NCI-H774 (cell line): ENCODE measurements at regions not wholly inside any gene's neighbourhood (a gene's known extent, or its start where the extent isn't known, plus 50 kb on each side); places are given as distances from the start of the nearest gene placed in this dataset.

Source experiments
- DNase-seq: peaks from one replicate; lab custom pipeline; 2025; lab: John Stamatoyannopoulos, UW

- DNase-seq, result no peak
Observed at GRCh38 chr10:128897401-128898129, 569.5 kb upstream of the MGMT start.

- no peak for DNase-seq
Observed at GRCh38 chr10:128898133-128898915, 568.7 kb upstream of the MGMT start.

GRCh38 chr10:128898916-128899195 is 568.2 kb upstream of the MGMT start:
- DNase-seq, result no peak

- no peak for DNase-seq
Observed at GRCh38 chr10:128900456-128900855, 566.6 kb upstream of the MGMT start.

- DNase-seq, result no peak
Observed at GRCh38 chr10:128901236-128901635, 565.8 kb upstream of the MGMT start.

- no peak for DNase-seq
Observed at GRCh38 chr10:128902031-128902710, 564.9 kb upstream of the MGMT start.

- DNase-seq, result no peak
Observed at GRCh38 chr10:128907155-128907941, 559.7 kb upstream of the MGMT start.

GRCh38 chr10:128908099-128908498 is 558.9 kb upstream of the MGMT start:
- DNase-seq, result no peak

GRCh38 chr10:128908499-128908898 is 558.5 kb upstream of the MGMT start:
- no peak for DNase-seq

GRCh38 chr10:128912568-128913311 is 554.3 kb upstream of the MGMT start:
- DNase-seq, result no peak

- DNase-seq, result no peak
Observed at GRCh38 chr10:128914681-128915080, 552.4 kb upstream of the MGMT start.

GRCh38 chr10:128915630-128916029 is 551.4 kb upstream of the MGMT start:
- DNase-seq, result no peak

- DNase-seq, result no peak
Observed at GRCh38 chr10:128916383-128916782, 550.7 kb upstream of the MGMT start.

- no peak for DNase-seq
Observed at GRCh38 chr10:128921389-128922022, 545.5 kb upstream of the MGMT start.

GRCh38 chr10:128922172-128922571 is 544.9 kb upstream of the MGMT start:
- DNase-seq, result no peak

GRCh38 chr10:128922619-128923196 is 544.3 kb upstream of the MGMT start:
- no peak for DNase-seq

- DNase-seq, result no peak
Observed at GRCh38 chr10:128924918-128925317, 542.1 kb upstream of the MGMT start.

GRCh38 chr10:128926711-128927110 is 540.3 kb upstream of the MGMT start:
- no peak for DNase-seq

- no peak for DNase-seq
Observed at GRCh38 chr10:128927497-128928161, 539.4 kb upstream of the MGMT start.

GRCh38 chr10:128928231-128928836 is 538.7 kb upstream of the MGMT start:
- no peak for DNase-seq
